ENCODE measurements at regions not wholly inside any gene's neighbourhood (a gene's known extent, or its start where the extent isn't known, plus 50 kb on each side); places are given as distances from the start of the nearest gene placed in this dataset.

DNA sequence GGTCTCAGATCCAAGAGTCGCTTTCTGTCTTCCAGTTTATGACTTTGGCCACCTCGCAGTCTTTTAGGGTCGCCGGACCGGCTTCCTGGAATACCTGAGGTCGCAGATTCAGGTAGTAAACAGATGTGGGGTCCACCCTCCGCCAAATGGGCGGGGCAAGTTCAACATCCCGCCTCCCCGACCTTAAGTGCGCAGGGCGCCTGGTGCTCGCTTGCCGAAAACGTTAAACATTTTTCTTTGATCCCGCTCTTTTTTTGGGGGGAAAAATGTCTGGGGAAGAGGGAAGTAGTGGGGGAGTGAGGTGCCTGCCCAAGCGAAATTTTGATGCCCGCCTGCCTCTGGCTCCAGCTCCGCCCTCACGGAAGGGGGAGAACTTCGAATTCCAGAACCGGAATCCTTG is 73.9 kb upstream of the TBX5 start:
- BruUV-seq (replicated peaks) = no TSS peak
- Histone ChIP-seq H3K4me2 (ENCODE audit: low read length) (no peak overlapping the region), H4K20me1 (ENCODE audit: low read length) (no peaks in the 10 kb centered on the region), H3K9me3 (ENCODE audit: low read length) (no peaks in the 10 kb centered on the region), H3F3A (ENCODE audit: low read length, unreplicated experiment) (no peaks in the 10 kb centered on the region), H3K27ac (ENCODE audit: low read length) (no peak overlapping the region), H3K36me3 (ENCODE audit: low read depth, low read length) (no peaks in the 10 kb centered on the region), H3K27me3 (ENCODE audit: low read length) (peaks cover 81% of the 10 kb centered on the region), H3K4me1 (ENCODE audit: insufficient read depth, low read length) (no peaks in the 10 kb centered on the region), H3K79me2 (ENCODE audit: low read length) (no peaks in the 10 kb centered on the region), H3K9me2 (replicated peaks; ENCODE audit: low read length) (no peaks in the 10 kb centered on the region), H3K9ac (ENCODE audit: low read length) (no peak overlapping the region), H3K4me3 (ENCODE audit: low read length) (no peak overlapping the region), H2AFZ (ENCODE audit: low read length) (no peak overlapping the region)
- ATAC-seq (no peak), DNase-seq (no peak)
- ChIA-PET CTCF (no interaction called here), POLR2A (ENCODE audit: unreplicated experiment) (no interaction called here)
- intact Hi-C loops (cut with micrococcal nuclease) = no loop called here
- TF ChIP-seq EZH2phosphoT487 (IDR thresholded peaks at IDR 0.05; ENCODE audit: borderline replicate concordance, low read length) = no peak
- TF ChIP-seq, protein P1, sequence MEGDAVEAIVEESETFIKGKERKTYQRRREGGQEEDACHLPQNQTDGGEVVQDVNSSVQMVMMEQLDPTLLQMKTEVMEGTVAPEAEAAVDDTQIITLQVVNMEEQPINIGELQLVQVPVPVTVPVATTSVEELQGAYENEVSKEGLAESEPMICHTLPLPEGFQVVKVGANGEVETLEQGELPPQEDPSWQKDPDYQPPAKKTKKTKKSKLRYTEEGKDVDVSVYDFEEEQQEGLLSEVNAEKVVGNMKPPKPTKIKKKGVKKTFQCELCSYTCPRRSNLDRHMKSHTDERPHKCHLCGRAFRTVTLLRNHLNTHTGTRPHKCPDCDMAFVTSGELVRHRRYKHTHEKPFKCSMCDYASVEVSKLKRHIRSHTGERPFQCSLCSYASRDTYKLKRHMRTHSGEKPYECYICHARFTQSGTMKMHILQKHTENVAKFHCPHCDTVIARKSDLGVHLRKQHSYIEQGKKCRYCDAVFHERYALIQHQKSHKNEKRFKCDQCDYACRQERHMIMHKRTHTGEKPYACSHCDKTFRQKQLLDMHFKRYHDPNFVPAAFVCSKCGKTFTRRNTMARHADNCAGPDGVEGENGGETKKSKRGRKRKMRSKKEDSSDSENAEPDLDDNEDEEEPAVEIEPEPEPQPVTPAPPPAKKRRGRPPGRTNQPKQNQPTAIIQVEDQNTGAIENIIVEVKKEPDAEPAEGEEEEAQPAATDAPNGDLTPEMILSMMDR (conservative IDR thresholded peaks at IDR 0.05; ENCODE audit: low read depth, low read length) = no peak
- TF ChIP-seq EZH2 (IDR thresholded peaks at IDR 0.05; ENCODE audit: low read length, unreplicated experiment) = no peak

DNA sequence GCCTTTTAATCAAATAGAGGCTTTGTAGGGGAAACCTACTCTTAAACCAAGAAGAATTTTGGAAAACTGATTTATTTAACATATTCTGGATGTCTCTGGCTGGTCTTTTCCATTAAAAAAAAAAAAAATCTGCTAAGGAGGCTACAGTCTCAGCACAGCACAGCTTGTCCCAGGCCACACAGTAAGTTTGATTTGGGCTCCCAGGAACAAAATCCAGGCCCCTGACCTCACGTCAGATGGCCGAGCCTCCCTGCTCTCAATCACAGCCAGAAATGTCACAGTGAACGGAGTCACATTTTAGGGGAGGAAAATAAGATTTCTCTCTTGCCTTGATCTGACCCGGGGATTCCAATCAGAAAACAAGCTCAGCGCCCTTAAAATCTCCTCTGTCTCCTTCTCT is 72.9 kb upstream of the TBX5 start:
- no peaks in the 10 kb centered on the region for H3K9me3 ChIP-seq (ENCODE audit: low read length)
- no peak for DNase-seq
- H3K4me3 ChIP-seq (ENCODE audit: low read length) = no peak overlapping the region
- H3K4me2 ChIP-seq (ENCODE audit: low read length) = no peak overlapping the region
- H3F3A ChIP-seq (ENCODE audit: low read length, unreplicated experiment) = no peaks in the 10 kb centered on the region
- ChIA-PET POLR2A (ENCODE audit: unreplicated experiment) (no interaction called here), CTCF (interaction anchor here (0.9 kb wide), 1 partner anchor 30 kb away, joined by 5 read pairs; no protein-coding TSS in a partner anchor)
- no peaks in the 10 kb centered on the region for H3K9me2 ChIP-seq (replicated peaks; ENCODE audit: low read length)
- ATAC-seq = no peak
- no peak overlapping the region for H3K9ac ChIP-seq (ENCODE audit: low read length)
- peaks cover 83% of the 10 kb centered on the region for H3K27me3 ChIP-seq (ENCODE audit: low read length)
- H2AFZ ChIP-seq (ENCODE audit: low read length) = no peak overlapping the region
- BruUV-seq (replicated peaks) = no TSS peak
- H3K79me2 ChIP-seq (ENCODE audit: low read length) = no peaks in the 10 kb centered on the region
- H3K36me3 ChIP-seq (ENCODE audit: low read depth, low read length) = no peaks in the 10 kb centered on the region
- TF ChIP-seq, protein P1 (conservative IDR thresholded peaks at IDR 0.05; ENCODE audit: low read depth, low read length) = no peak
- TF ChIP-seq EZH2 (IDR thresholded peaks at IDR 0.05; ENCODE audit: low read length, unreplicated experiment) = no peak
- no peak for TF ChIP-seq EZH2phosphoT487 (IDR thresholded peaks at IDR 0.05; ENCODE audit: borderline replicate concordance, low read length)
- H3K4me1 ChIP-seq (ENCODE audit: insufficient read depth, low read length) = no peaks in the 10 kb centered on the region
- H4K20me1 ChIP-seq (ENCODE audit: low read length) = no peaks in the 10 kb centered on the region
- intact Hi-C loops (cut with micrococcal nuclease) = no loop called here
- H3K27ac ChIP-seq (ENCODE audit: low read length) = no peak overlapping the region

DNA sequence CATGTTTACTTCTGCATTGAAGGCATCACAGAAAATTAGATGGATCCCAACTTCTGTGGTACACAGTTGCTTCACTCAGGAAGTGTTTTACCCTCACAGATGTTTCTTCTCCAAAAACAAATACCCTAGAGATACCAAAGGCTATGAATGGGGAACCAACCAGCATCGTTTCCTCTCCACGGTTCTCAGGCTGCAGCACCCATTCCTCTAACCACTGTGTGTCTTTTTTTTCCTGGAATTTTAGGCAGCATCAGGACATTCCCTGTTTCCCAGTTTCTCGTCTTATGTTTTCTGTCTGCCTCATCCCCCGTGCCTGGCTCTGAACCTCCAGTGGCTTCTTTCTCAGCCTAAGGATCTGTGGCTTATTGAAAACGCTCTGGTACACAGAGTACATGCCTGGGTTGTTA is 72.0 kb upstream of the TBX5 start:
- Histone ChIP-seq H3K36me3 (ENCODE audit: low read depth, low read length) (no peaks in the 10 kb centered on the region), H3K4me3 (ENCODE audit: low read length) (no peak overlapping the region), H3K27ac (ENCODE audit: low read length) (no peak overlapping the region), H3F3A (ENCODE audit: low read length, unreplicated experiment) (no peaks in the 10 kb centered on the region), H3K4me1 (ENCODE audit: insufficient read depth, low read length) (no peaks in the 10 kb centered on the region), H3K4me2 (ENCODE audit: low read length) (no peak overlapping the region), H3K27me3 (ENCODE audit: low read length) (peaks cover 84% of the 10 kb centered on the region), H3K9ac (ENCODE audit: low read length) (no peak overlapping the region), H3K9me3 (ENCODE audit: low read length) (no peaks in the 10 kb centered on the region), H3K79me2 (ENCODE audit: low read length) (no peaks in the 10 kb centered on the region), H3K9me2 (replicated peaks; ENCODE audit: low read length) (no peaks in the 10 kb centered on the region), H4K20me1 (ENCODE audit: low read length) (no peaks in the 10 kb centered on the region), H2AFZ (ENCODE audit: low read length) (no peak overlapping the region)
- POLR2A ChIA-PET (ENCODE audit: unreplicated experiment) = no interaction called here
- TF ChIP-seq EZH2phosphoT487 (IDR thresholded peaks at IDR 0.05; ENCODE audit: borderline replicate concordance, low read length) (no peak), EZH2 (IDR thresholded peaks at IDR 0.05; ENCODE audit: low read length, unreplicated experiment) (no peak)
- TF ChIP-seq, protein P1 (conservative IDR thresholded peaks at IDR 0.05; ENCODE audit: low read depth, low read length) = no peak
- intact Hi-C loops (cut with micrococcal nuclease) = no loop called here
- ATAC-seq (no peak), DNase-seq (no peak)
- CTCF ChIA-PET = interaction anchor here (2.8 kb wide), 1 partner anchor 497 kb away, joined by 17 read pairs; no protein-coding TSS in a partner anchor
- BruUV-seq (replicated peaks) = no TSS peak
